ENCODE measurements at regions not wholly inside any gene's neighbourhood (a gene's known extent, or its start where the extent isn't known, plus 50 kb on each side); places are given as distances from the start of the nearest gene placed in this dataset.

DNA sequence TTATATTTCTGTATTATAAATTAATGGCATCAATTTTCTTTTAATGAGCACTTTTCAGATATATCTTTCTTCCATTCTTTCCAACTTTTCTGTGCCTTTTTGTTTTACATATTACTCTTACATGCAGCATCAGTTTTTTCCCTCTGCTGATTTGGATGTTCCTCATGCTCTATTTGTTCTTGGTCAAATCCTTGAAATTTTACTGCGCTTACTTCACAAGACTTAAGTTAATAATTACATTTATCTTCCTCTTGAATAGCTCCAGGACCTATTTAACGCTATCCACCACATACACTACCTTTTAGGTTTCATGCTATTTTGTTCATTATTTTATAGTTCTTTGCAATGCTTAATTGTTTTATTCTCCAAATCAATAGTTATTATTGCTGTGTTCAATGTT, 97.6 kb upstream of the CTTNBP2 start:
- TF ChIP-seq, protein P1, sequence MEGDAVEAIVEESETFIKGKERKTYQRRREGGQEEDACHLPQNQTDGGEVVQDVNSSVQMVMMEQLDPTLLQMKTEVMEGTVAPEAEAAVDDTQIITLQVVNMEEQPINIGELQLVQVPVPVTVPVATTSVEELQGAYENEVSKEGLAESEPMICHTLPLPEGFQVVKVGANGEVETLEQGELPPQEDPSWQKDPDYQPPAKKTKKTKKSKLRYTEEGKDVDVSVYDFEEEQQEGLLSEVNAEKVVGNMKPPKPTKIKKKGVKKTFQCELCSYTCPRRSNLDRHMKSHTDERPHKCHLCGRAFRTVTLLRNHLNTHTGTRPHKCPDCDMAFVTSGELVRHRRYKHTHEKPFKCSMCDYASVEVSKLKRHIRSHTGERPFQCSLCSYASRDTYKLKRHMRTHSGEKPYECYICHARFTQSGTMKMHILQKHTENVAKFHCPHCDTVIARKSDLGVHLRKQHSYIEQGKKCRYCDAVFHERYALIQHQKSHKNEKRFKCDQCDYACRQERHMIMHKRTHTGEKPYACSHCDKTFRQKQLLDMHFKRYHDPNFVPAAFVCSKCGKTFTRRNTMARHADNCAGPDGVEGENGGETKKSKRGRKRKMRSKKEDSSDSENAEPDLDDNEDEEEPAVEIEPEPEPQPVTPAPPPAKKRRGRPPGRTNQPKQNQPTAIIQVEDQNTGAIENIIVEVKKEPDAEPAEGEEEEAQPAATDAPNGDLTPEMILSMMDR (IDR thresholded peaks at IDR 0.05) = no peak
- TF ChIP-seq EZH2 (IDR thresholded peaks at IDR 0.05; ENCODE audit: borderline replicate concordance, insufficient read depth, low read depth, low read length, poor library complexity, severe bottlenecking) = no peak

All from B cell (primary cell).